WTC11 (cell line): ENCODE measurements at regions not wholly inside any gene's neighbourhood (a gene's known extent, or its start where the extent isn't known, plus 50 kb on each side); places are given as distances from the start of the nearest gene placed in this dataset.

Experiments
- ATAC-seq: fragments of 200-7000 bp; cut with Tn5 transposase; 2 replicates; pipeline ENCODE4 v1.10.0; 2021; ENCODE audit warnings: mild to moderate bottlenecking, moderate library complexity
- CTCF ChIA-PET: fragments of 300-600 bp; sonication (Branson Sonifier 250); formaldehyde crosslinking; loops from one replicate; lab custom pipeline; 2021; ENCODE audit warnings: antibody characterized with exemption; lab: Charles Lee
- POLR2A ChIA-PET: fragments of 350-600 bp; sonication (Branson Sonifier 250); formaldehyde crosslinking; loops from one replicate; lab custom pipeline; 2021; ENCODE audit warnings: antibody characterized with exemption; lab: Charles Lee
- DNase-seq: peaks from one replicate; pipeline ENCODE4 v3.0.0; 2021; ENCODE audit warnings: low spot score
- H3K27ac Mint-ChIP-seq: 2 replicates; pipeline ENCODE4 v1.8.0; 2021; ENCODE audit warnings: mixed read lengths
- H3K27me3 Mint-ChIP-seq: 2 replicates; pipeline ENCODE4 v1.8.0; 2021; ENCODE audit warnings: low read depth, mild to moderate bottlenecking, moderate library complexity, mixed read lengths
- H3K36me3 Mint-ChIP-seq: 2 replicates; pipeline ENCODE4 v1.8.0; 2021; ENCODE audit warnings: mixed read lengths
- H3K4me1 Mint-ChIP-seq: 2 replicates; pipeline ENCODE4 v1.8.0; 2022; ENCODE audit warnings: mixed read lengths
- H3K4me3 Mint-ChIP-seq: 2 replicates; pipeline ENCODE4 v1.8.0; 2021; ENCODE audit warnings: mild to moderate bottlenecking, moderate library complexity, mixed read lengths
- H3K9me3 Mint-ChIP-seq: 2 replicates; pipeline ENCODE4 v1.8.0; 2021; ENCODE audit warnings: mixed read lengths
- ARID4B ChIP-seq: sonication (generic); formaldehyde crosslinking; IDR thresholded peaks from 2 replicates; pipeline ENCODE4 v1.8.0; 2023; ENCODE audit warnings: missing genetic modification reagents, mild to moderate bottlenecking, borderline replicate concordance
- ATF2 ChIP-seq: sonication (generic); formaldehyde crosslinking; IDR thresholded peaks from 2 replicates; pipeline ENCODE4 v1.8.1; 2022; ENCODE audit warnings: low read depth, missing genetic modification reagents, borderline replicate concordance
- CBFB ChIP-seq: sonication (generic); formaldehyde crosslinking; IDR thresholded peaks from 2 replicates; pipeline ENCODE4 v1.8.1; 2022; ENCODE audit warnings: mild to moderate bottlenecking, low read depth, missing genetic modification reagents
- EMX1 ChIP-seq: fragments of 250-450 bp; sonication (Bioruptor Pico); IDR thresholded peaks from 2 replicates; pipeline ENCODE4 v1.8.0; 2021; ENCODE audit warnings: mild to moderate bottlenecking
- ETV6 ChIP-seq: sonication (generic); formaldehyde crosslinking; IDR thresholded peaks from 2 replicates; pipeline ENCODE4 v1.8.1; 2022; ENCODE audit warnings: mild to moderate bottlenecking, missing genetic modification reagents
- FOXJ3 ChIP-seq: sonication (generic); formaldehyde crosslinking; IDR thresholded peaks from 2 replicates; pipeline ENCODE4 v1.9.0; 2021; ENCODE audit warnings: missing genetic modification reagents, mild to moderate bottlenecking, borderline replicate concordance
- GRHL2 ChIP-seq: fragments of 250-450 bp; sonication (Bioruptor Pico); IDR thresholded peaks from 2 replicates; pipeline ENCODE4 v1.8.0; 2022; ENCODE audit warnings: mild to moderate bottlenecking, moderate library complexity; ENCODE audit not compliant: insufficient replicate concordance, severe bottlenecking
- HMGA2 ChIP-seq: fragments of 250-450 bp; sonication (Bioruptor Pico); IDR thresholded peaks from 2 replicates; pipeline ENCODE4 v1.4.0; 2021; ENCODE audit warnings: mild to moderate bottlenecking, moderate library complexity
- JUN ChIP-seq: sonication (generic); formaldehyde crosslinking; IDR thresholded peaks from 2 replicates; pipeline ENCODE4 v1.8.0; 2023; ENCODE audit warnings: mild to moderate bottlenecking, missing genetic modification reagents
- KAT7 ChIP-seq: sonication (generic); formaldehyde crosslinking; IDR thresholded peaks from 2 replicates; pipeline ENCODE4 v1.8.1; 2023; ENCODE audit warnings: missing genetic modification reagents, mild to moderate bottlenecking, borderline replicate concordance
- MLX ChIP-seq: sonication (generic); formaldehyde crosslinking; IDR thresholded peaks from 2 replicates; pipeline ENCODE4 v1.8.1; 2023; ENCODE audit warnings: mild to moderate bottlenecking, missing genetic modification reagents, moderate library complexity
- MXD4 ChIP-seq: fragments of 250-450 bp; sonication (Bioruptor Pico); IDR thresholded peaks from 2 replicates; pipeline ENCODE4 v1.8.0; 2021; ENCODE audit warnings: mild to moderate bottlenecking, moderate library complexity, borderline replicate concordance
- NFATC4 ChIP-seq: fragments of 250-450 bp; sonication (Bioruptor Pico); IDR thresholded peaks from 2 replicates; pipeline ENCODE4 v1.9.0; 2021; ENCODE audit warnings: mild to moderate bottlenecking
- PRDM15 ChIP-seq: sonication (generic); formaldehyde crosslinking; IDR thresholded peaks from 2 replicates; pipeline ENCODE4 v1.8.0; 2022; ENCODE audit warnings: missing genetic modification reagents
- USF1 ChIP-seq: sonication (generic); formaldehyde crosslinking; IDR thresholded peaks from 2 replicates; pipeline ENCODE4 v1.8.0; 2022; ENCODE audit warnings: mild to moderate bottlenecking, missing genetic modification reagents
- USF2 ChIP-seq: sonication (generic); formaldehyde crosslinking; IDR thresholded peaks from 2 replicates; pipeline ENCODE4 v1.8.1; 2023; ENCODE audit warnings: mild to moderate bottlenecking, missing genetic modification reagents, moderate library complexity
- ZNF317 ChIP-seq: sonication (generic); formaldehyde crosslinking; IDR thresholded peaks from 2 replicates; pipeline ENCODE4 v1.8.1; 2023; ENCODE audit warnings: low read depth, mild to moderate bottlenecking, moderate library complexity, missing genetic modification reagents, borderline replicate concordance
- ZNF425 ChIP-seq: fragments of 250-450 bp; sonication (Bioruptor Pico); conservative IDR thresholded peaks from 2 replicates; pipeline ENCODE4 v1.9.0; 2021; ENCODE audit warnings: mild to moderate bottlenecking

GRCh38 chr4:79034544-79034943, 95.3 kb upstream of the PAQR3 start:
- H3K36me3 Mint-ChIP-seq, result no peaks in the 10 kb centered on the region
- ChIA-PET POLR2A (interaction anchor here (0.7 kb wide), 1 partner anchor 10 kb away, joined by 3 read pairs; no protein-coding TSS in a partner anchor), CTCF (no interaction called here)
- no peak overlapping the region for H3K4me3 Mint-ChIP-seq
- no peak overlapping the region for H3K27ac Mint-ChIP-seq
- no peak for DNase-seq
- H3K9me3 Mint-ChIP-seq, result no peaks in the 10 kb centered on the region
- peaks cover 17% of the 10 kb centered on the region for H3K4me1 Mint-ChIP-seq
- no peak for ATAC-seq
- H3K27me3 Mint-ChIP-seq, result no peaks in the 10 kb centered on the region
- TF ChIP-seq USF2, result no peak
- no peak for TF ChIP-seq JUN (CRISPR knock-in tag)
- TF ChIP-seq FOXJ3 (CRISPR knock-in tag), result no peak
- TF ChIP-seq KAT7 (CRISPR knock-in tag), result no peak
- no peak for TF ChIP-seq CBFB (CRISPR knock-in tag)
- TF ChIP-seq HMGA2 (CRISPR knock-in tag), result no peak
- no peak for TF ChIP-seq NFATC4 (CRISPR knock-in tag)
- no peak for TF ChIP-seq MXD4 (CRISPR knock-in tag)
- TF ChIP-seq ARID4B (CRISPR knock-in tag), result no peak
- no peak for TF ChIP-seq EMX1 (CRISPR knock-in tag)
- no peak for TF ChIP-seq MLX (CRISPR knock-in tag)
- no peak for TF ChIP-seq ATF2 (CRISPR knock-in tag)
- no peak for TF ChIP-seq PRDM15
- no peak for TF ChIP-seq ETV6 (CRISPR knock-in tag)
- no peak for TF ChIP-seq USF1 (CRISPR knock-in tag)
- TF ChIP-seq ZNF317, result no peak
- TF ChIP-seq GRHL2, result no peak
- TF ChIP-seq ZNF425, result no peak
